Mesenchymal stem cell (in vitro differentiated cells and primary cell): ENCODE measurements at regions not wholly inside any gene's neighbourhood (a gene's known extent, or its start where the extent isn't known, plus 50 kb on each side); places are given as distances from the start of the nearest gene placed in this dataset.

Experiments
- DNase-seq: peaks from one replicate; pipeline ENCODE4 v3.0.0-alpha.2; 2013
- H2AFZ ChIP-seq: one replicate; pipeline ENCODE4 v1.6.1; 2013; ENCODE audit warnings: low read depth, mild to moderate bottlenecking, control low read depth, inconsistent platforms, low read length, moderate library complexity
- H2AK5ac ChIP-seq: 2 replicates; pipeline ENCODE4 v1.6.1; 2013; ENCODE audit warnings: low read length, moderate library complexity, mild to moderate bottlenecking, inconsistent platforms; ENCODE audit not compliant: severe bottlenecking
- H2BK120ac ChIP-seq: one replicate; pipeline ENCODE4 v1.6.1; 2013; ENCODE audit warnings: low read depth, mild to moderate bottlenecking, inconsistent platforms, low read length, moderate library complexity
- H2BK12ac ChIP-seq, 2 experiments: one replicate each; pipeline ENCODE4 v1.6.1; 2013; ENCODE audit warnings: inconsistent platforms in 2 of 2, low read length in 2 of 2, mild to moderate bottlenecking in 2 of 2, moderate library complexity in 2 of 2, control low read depth in 1 of 2
- H2BK15ac ChIP-seq: one replicate; pipeline ENCODE4 v1.6.1; 2013; ENCODE audit warnings: mild to moderate bottlenecking, low read depth, inconsistent platforms; ENCODE audit not compliant: poor library complexity, severe bottlenecking
- H2BK5ac ChIP-seq: 2 replicates; pipeline ENCODE4 v1.6.1; 2013; ENCODE audit warnings: low read depth, mild to moderate bottlenecking, low read length, control low read depth, inconsistent platforms; ENCODE audit not compliant: poor library complexity, severe bottlenecking
- H3K14ac ChIP-seq, 2 experiments: one replicate each; pipeline ENCODE4 v1.6.1; 2013; ENCODE audit warnings: inconsistent platforms in 2 of 2, low read length in 2 of 2, control low read depth in 1 of 2, mild to moderate bottlenecking in 1 of 2, moderate library complexity in 1 of 2
- H3K18ac ChIP-seq, 2 experiments: one replicate each; pipeline ENCODE4 v1.6.1; 2013; ENCODE audit warnings: inconsistent platforms in 2 of 2, low read length in 2 of 2, control low read depth in 1 of 2, low read depth in 1 of 2, mild to moderate bottlenecking in 1 of 2
- H3K23ac ChIP-seq, 2 experiments: one replicate each; pipeline ENCODE4 v1.6.1; 2013; ENCODE audit warnings: inconsistent platforms in 2 of 2, low read length in 2 of 2, mild to moderate bottlenecking in 2 of 2, moderate library complexity in 2 of 2, control low read depth in 1 of 2
- H3K27ac ChIP-seq: 2 replicates; pipeline ENCODE4 v1.5.1; 2013; ENCODE audit warnings: mild to moderate bottlenecking, moderate library complexity, low read length, control low read depth, inconsistent platforms; ENCODE audit not compliant: poor library complexity, severe bottlenecking
- H3K27me3 ChIP-seq, 2 experiments: 2 replicates each; pipeline versions ENCODE4 v1.6.1 to v1.7.0; 2013; ENCODE audit warnings: low read length in 2 of 2, mild to moderate bottlenecking in 2 of 2, moderate library complexity in 2 of 2, control low read depth in 1 of 2, inconsistent platforms in 1 of 2; ENCODE audit not compliant: control insufficient read depth in 1 of 2, insufficient read depth in 1 of 2
- H3K36me3 ChIP-seq, 2 experiments: 2 replicates each; pipeline versions ENCODE4 v1.6.1 to v1.7.0; 2013; ENCODE audit warnings: low read length in 2 of 2, control low read depth in 1 of 2, inconsistent platforms in 1 of 2, low read depth in 1 of 2, mild to moderate bottlenecking in 1 of 2; ENCODE audit not compliant: insufficient read depth in 2 of 2, control insufficient read depth in 1 of 2
- H3K4ac ChIP-seq, 2 experiments: one replicate each; pipeline ENCODE4 v1.6.1; 2013; ENCODE audit warnings: inconsistent platforms in 2 of 2, low read length in 2 of 2, mild to moderate bottlenecking in 2 of 2, moderate library complexity in 2 of 2, control low read depth in 1 of 2, low read depth in 1 of 2
- H3K4me1 ChIP-seq: 2 replicates; pipeline ENCODE4 v1.6.1; 2013; ENCODE audit warnings: low read depth, low read length, control low read depth; ENCODE audit not compliant: control insufficient read depth, insufficient read depth
- H3K4me2 ChIP-seq: 2 replicates; pipeline ENCODE4 v1.6.1; 2013; ENCODE audit warnings: low read length, mild to moderate bottlenecking, inconsistent platforms; ENCODE audit not compliant: poor library complexity, severe bottlenecking
- H3K4me3 ChIP-seq, 2 experiments: 2 replicates each; pipeline versions ENCODE4 v1.5.1 to v1.7.0; 2013; ENCODE audit warnings: low read length in 2 of 2, mild to moderate bottlenecking in 2 of 2, control low read depth in 1 of 2, low read depth in 1 of 2; ENCODE audit not compliant: insufficient read depth in 1 of 2
- H3K79me1 ChIP-seq: replicated peaks from 2 replicates; pipeline ENCODE4 v1.6.1; 2013; ENCODE audit warnings: mild to moderate bottlenecking, control low read depth, low read length, inconsistent platforms; ENCODE audit not compliant: poor library complexity, severe bottlenecking
- H3K9ac ChIP-seq: 2 replicates; pipeline ENCODE4 v1.7.0; 2013; ENCODE audit warnings: mild to moderate bottlenecking, low read length, moderate library complexity
- H3K9me3 ChIP-seq: 2 replicates; pipeline ENCODE4 v1.7.0; 2013; ENCODE audit warnings: mild to moderate bottlenecking, low read length; ENCODE audit not compliant: control insufficient read depth
- H4K8ac ChIP-seq: one replicate; pipeline ENCODE4 v1.6.1; 2013; ENCODE audit warnings: inconsistent platforms, mild to moderate bottlenecking, low read length, moderate library complexity
- H4K91ac ChIP-seq: one replicate; pipeline ENCODE4 v1.6.1; 2013; ENCODE audit warnings: mild to moderate bottlenecking, low read length, inconsistent platforms
- WGBS: methylation state at CpG from one replicate; pipeline ENCODE4 v1.1.7; 2013; ENCODE audit warnings: mixed read lengths; 5-methylcytosine and 5-hydroxymethylcytosine counted together

GRCh38 chr3:168620854-168621253 lies 525.1 kb upstream of the GOLIM4 start:
- Histone ChIP-seq H3K4me1 (no peaks in the 10 kb centered on the region), H3K9me3 (no peaks in the 10 kb centered on the region), H3K79me1 (no peaks in the 10 kb centered on the region), H2BK15ac (no peak overlapping the region), H3K4me2 (no peak overlapping the region), H4K8ac (no peak overlapping the region), H3K23ac (no peak overlapping the region), H3K4ac (no peak overlapping the region), H3K27me3 (no peaks in the 10 kb centered on the region), H2BK120ac (no peak overlapping the region), H3K9ac (no peak overlapping the region), H3K36me3 (no peaks in the 10 kb centered on the region), H3K18ac (no peak overlapping the region), H3K14ac (no peak overlapping the region), H3K4me3 (no peak overlapping the region), H2AK5ac (no peak overlapping the region), H3K27ac (no peak overlapping the region), H4K91ac (no peak overlapping the region), H2AFZ (no peak overlapping the region), H2BK12ac (no peak overlapping the region), H2BK5ac (no peak overlapping the region)
- DNase-seq, result peak; percentile 31
- WGBS, result 63% methylated on average over 4 of the region's 5 CpGs

GRCh38 chr3:168618827-168619470 lies 523.2 kb upstream of the GOLIM4 start:
- Histone ChIP-seq H3K4me3 (no peak overlapping the region), H2BK12ac (no peak overlapping the region), H3K23ac (no peak overlapping the region), H2AFZ (no peak overlapping the region), H3K14ac (no peak overlapping the region), H4K8ac (no peak overlapping the region), H3K4me2 (no peak overlapping the region), H2AK5ac (no peak overlapping the region), H3K27me3 (no peaks in the 10 kb centered on the region), H3K18ac (no peak overlapping the region), H3K27ac (no peak overlapping the region), H2BK120ac (no peak overlapping the region), H2BK5ac (no peak overlapping the region), H3K4me1 (no peaks in the 10 kb centered on the region), H3K79me1 (no peaks in the 10 kb centered on the region), H3K4ac (no peak overlapping the region), H4K91ac (no peak overlapping the region), H3K36me3 (no peaks in the 10 kb centered on the region), H2BK15ac (no peak overlapping the region), H3K9me3 (no peaks in the 10 kb centered on the region), H3K9ac (no peak overlapping the region)
- no peak for DNase-seq
- 89% methylated on average over 3 of the region's 3 CpGs for WGBS

- no peaks in the 10 kb centered on the region for H3K4me1 ChIP-seq
- DNase-seq, result no peak
- H3K36me3 ChIP-seq, result no peaks in the 10 kb centered on the region
- no peak overlapping the region for H2BK15ac ChIP-seq
- H3K9ac ChIP-seq, result no peak overlapping the region
- H4K91ac ChIP-seq, result no peak overlapping the region
- H3K27ac ChIP-seq, result no peak overlapping the region
- no peak overlapping the region for H4K8ac ChIP-seq
- H2BK5ac ChIP-seq, result no peak overlapping the region
- no peak overlapping the region for H3K18ac ChIP-seq
- no peak overlapping the region for H2AFZ ChIP-seq
- no peak overlapping the region for H2AK5ac ChIP-seq
- no peak overlapping the region for H3K14ac ChIP-seq
- no peaks in the 10 kb centered on the region for H3K9me3 ChIP-seq
- H2BK12ac ChIP-seq, result no peak overlapping the region
- no peak overlapping the region for H3K23ac ChIP-seq
- no peaks in the 10 kb centered on the region for H3K79me1 ChIP-seq
- no peak overlapping the region for H3K4me3 ChIP-seq
- H2BK120ac ChIP-seq, result no peak overlapping the region
- no peaks in the 10 kb centered on the region for H3K27me3 ChIP-seq
- H3K4me2 ChIP-seq, result no peak overlapping the region
- H3K4ac ChIP-seq, result no peak overlapping the region
Measured at GRCh38 chr3:168617658-168618057, 521.9 kb upstream of the GOLIM4 start.

GRCh38 chr3:168616915-168617314 lies 521.2 kb upstream of the GOLIM4 start:
- Histone ChIP-seq H4K8ac (no peak overlapping the region), H3K36me3 (no peaks in the 10 kb centered on the region), H2BK15ac (no peak overlapping the region), H2BK5ac (no peak overlapping the region), H2BK120ac (no peak overlapping the region), H2AFZ (no peak overlapping the region), H3K4me3 (no peak overlapping the region), H3K9me3 (no peaks in the 10 kb centered on the region), H2AK5ac (no peak overlapping the region), H3K4me2 (no peak overlapping the region), H2BK12ac (no peak overlapping the region), H3K9ac (no peak overlapping the region), H3K18ac (no peak overlapping the region), H3K27me3 (no peaks in the 10 kb centered on the region), H3K27ac (no peak overlapping the region), H3K14ac (no peak overlapping the region), H3K4ac (no peak overlapping the region), H3K23ac (no peak overlapping the region), H4K91ac (no peak overlapping the region), H3K79me1 (no peaks in the 10 kb centered on the region), H3K4me1 (no peaks in the 10 kb centered on the region)
- 97% methylated on average over 3 of the region's 3 CpGs for WGBS
- no peak for DNase-seq
